SH-SY5Y (cell line): ENCODE measurements at regions not wholly inside any gene's neighbourhood (a gene's known extent, or its start where the extent isn't known, plus 50 kb on each side); places are given as distances from the start of the nearest gene placed in this dataset.

Experiments
- GATA2 ChIP-seq: IDR thresholded peaks from 2 replicates; pipeline ENCODE4 v1.6.1; 2011; ENCODE audit warnings: mild to moderate bottlenecking, low read depth, low read length
- GATA3 ChIP-seq: IDR thresholded peaks from 2 replicates; pipeline ENCODE4 v1.6.1; 2011; ENCODE audit warnings: low read depth, mild to moderate bottlenecking, low read length, moderate library complexity

DNA sequence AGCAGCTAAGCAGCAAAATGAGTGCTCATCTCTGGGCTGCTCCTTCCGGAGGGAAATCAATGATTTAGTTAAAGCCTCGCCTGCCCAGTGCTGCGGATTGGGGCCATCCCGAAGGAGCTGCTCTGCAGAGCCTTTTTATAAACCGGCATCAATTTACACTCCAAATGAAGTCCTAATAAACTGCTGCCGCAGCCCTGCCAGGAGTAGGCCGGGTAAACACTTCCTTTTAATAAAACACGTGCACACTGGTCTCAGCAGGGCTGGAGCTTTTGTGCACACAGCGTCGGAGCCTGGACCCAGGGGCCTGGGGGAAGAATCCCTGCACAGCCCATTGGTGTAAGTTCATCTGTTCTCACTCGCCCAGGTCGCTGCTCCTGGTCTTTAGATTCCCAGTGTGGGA lies 79.6 kb upstream of the HS3ST2 start:
- TF ChIP-seq GATA2 = no peak
- TF ChIP-seq GATA3 = no peak
